Karpas-422 (cell line): ENCODE measurements at regions not wholly inside any gene's neighbourhood (a gene's known extent, or its start where the extent isn't known, plus 50 kb on each side); places are given as distances from the start of the nearest gene placed in this dataset.

Experiments used
- DNase-seq: peaks from one replicate; pipeline ENCODE4 v3.0.0-alpha.2; 2015
- H2AFZ ChIP-seq: fragments of 200-600 bp; sonication (generic); 2 replicates; pipeline ENCODE4 v1.6.1; 2014; ENCODE audit warnings: antibody characterized with exemption, low read length, mixed read lengths
- H3K27ac ChIP-seq: fragments of 200-600 bp; sonication (generic); 2 replicates; pipeline ENCODE4 v1.5.1; 2014; ENCODE audit warnings: mild to moderate bottlenecking, low read length, moderate library complexity
- H3K27me3 ChIP-seq: fragments of 200-600 bp; sonication (generic); 2 replicates; pipeline ENCODE4 v1.6.1; 2014; ENCODE audit warnings: low read length, mixed read lengths
- H3K36me3 ChIP-seq: fragments of 200-600 bp; sonication (generic); 2 replicates; pipeline ENCODE4 v1.6.1; 2014; ENCODE audit warnings: low read length, mixed read lengths; ENCODE audit not compliant: insufficient read depth
- H3K4me1 ChIP-seq: fragments of 200-600 bp; sonication (generic); 2 replicates; pipeline ENCODE4 v1.6.1; 2014; ENCODE audit warnings: mild to moderate bottlenecking, low read length, mixed read lengths
- H3K4me2 ChIP-seq: fragments of 200-600 bp; sonication (generic); 2 replicates; pipeline ENCODE4 v1.6.1; 2014; ENCODE audit warnings: low read length, low read depth, mild to moderate bottlenecking; ENCODE audit not compliant: poor library complexity, severe bottlenecking
- H3K4me3 ChIP-seq: fragments of 200-600 bp; sonication (generic); 2 replicates; pipeline ENCODE4 v1.5.1; 2014; ENCODE audit warnings: mild to moderate bottlenecking, antibody characterized with exemption, low read length, mixed read lengths
- H3K79me2 ChIP-seq: fragments of 200-600 bp; sonication (generic); 2 replicates; pipeline ENCODE4 v1.6.1; 2014; ENCODE audit warnings: mild to moderate bottlenecking, low read length, mixed read lengths
- H3K9ac ChIP-seq: fragments of 200-600 bp; sonication (generic); 2 replicates; pipeline ENCODE4 v1.6.0; 2014; ENCODE audit warnings: low read length
- H3K9me2 ChIP-seq: fragments of 200-600 bp; sonication (generic), shearing (Covaris generic); replicated peaks from 2 replicates; pipeline ENCODE4 v1.6.0; 2014; ENCODE audit warnings: mild to moderate bottlenecking, low read length, moderate library complexity; ENCODE audit not compliant: insufficient read depth
- H3K9me3 ChIP-seq: fragments of 300-700, 200-600 bp; sonication (generic); 2 replicates; pipeline ENCODE4 v1.6.1; 2014; ENCODE audit warnings: low read length, mixed read lengths
- H4K20me1 ChIP-seq: fragments of 200-600 bp; sonication (generic); 2 replicates; pipeline ENCODE4 v1.6.1; 2014; ENCODE audit warnings: mild to moderate bottlenecking, antibody characterized with exemption, low read length, low read depth; ENCODE audit not compliant: insufficient read depth

DNA sequence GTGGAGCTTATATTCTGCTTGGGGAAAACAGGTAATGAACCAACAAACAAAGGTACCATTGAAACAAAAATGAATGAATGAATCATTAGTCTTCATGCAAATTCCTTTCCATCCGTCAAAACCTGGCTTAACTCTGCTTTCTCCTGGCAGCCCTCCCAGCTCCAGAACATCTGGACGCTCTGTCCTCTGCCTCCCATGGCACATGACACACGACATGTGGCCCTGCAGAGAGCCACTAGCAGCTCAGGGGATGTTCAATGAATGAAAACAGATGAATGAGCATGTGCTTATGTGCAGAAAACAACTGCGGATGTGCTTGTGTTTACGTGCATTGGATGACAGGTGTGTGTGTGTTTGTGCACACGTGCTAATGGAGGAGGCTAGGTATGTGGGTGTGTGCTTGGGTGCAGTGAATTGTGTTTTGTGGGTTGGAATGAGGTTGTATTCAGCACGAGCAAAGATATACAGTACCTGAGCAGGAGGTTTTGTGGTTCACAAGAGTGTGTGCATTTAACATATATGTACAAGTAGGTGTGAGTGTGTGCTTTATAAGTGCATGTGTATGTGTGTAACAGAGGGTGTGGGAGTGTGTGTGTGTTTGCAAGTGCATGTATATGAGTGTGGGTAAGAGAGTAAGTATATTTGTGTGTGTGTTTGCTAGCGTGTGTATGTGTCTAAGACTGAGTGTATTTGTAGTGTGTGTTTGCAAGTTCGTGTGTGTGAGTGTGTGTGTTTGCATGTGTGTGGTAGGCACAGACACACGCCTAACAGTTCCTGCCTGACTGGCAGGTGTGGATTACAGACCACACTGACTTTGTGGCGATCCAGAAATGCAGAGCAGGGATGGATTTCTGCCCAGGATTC is 374.1 kb upstream of the SULF2 start:
- Histone ChIP-seq H3K36me3 (no peaks in the 10 kb centered on the region), H4K20me1 (no peaks in the 10 kb centered on the region), H3K4me1 (no peaks in the 10 kb centered on the region), H3K9me3 (peaks cover 2% of the 10 kb centered on the region; the same call in 1 of the 2 replicates), H3K4me2 (no peak overlapping the region), H3K4me3 (no peak overlapping the region), H2AFZ (no peak overlapping the region), H3K9ac (no peak overlapping the region), H3K27me3 (no peaks in the 10 kb centered on the region), H3K27ac (no peak overlapping the region), H3K79me2 (no peaks in the 10 kb centered on the region), H3K9me2 (no peaks in the 10 kb centered on the region)
- no peak for DNase-seq

DNA sequence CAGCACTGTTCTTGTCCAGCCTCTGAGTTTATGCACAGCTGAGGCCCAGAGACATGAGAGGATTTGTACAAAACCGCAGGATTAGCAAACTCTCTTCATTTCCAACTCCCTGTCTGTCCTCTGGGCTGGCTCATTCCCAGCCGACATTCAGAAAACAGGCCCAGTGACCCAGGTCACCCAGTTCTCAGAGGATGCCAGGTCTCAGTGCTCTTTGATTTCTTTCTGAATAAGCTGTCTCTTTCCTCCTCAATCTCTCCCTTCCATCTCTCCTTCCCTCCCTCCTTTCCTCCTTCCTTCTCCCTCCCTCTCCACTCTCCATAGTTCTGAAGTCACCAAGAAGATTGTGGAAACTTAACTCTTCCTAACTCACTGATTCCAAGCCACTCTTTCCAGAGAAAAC is 372.7 kb upstream of the SULF2 start:
- no peak overlapping the region for H2AFZ ChIP-seq
- H3K4me2 ChIP-seq = no peak overlapping the region
- no peak overlapping the region for H3K27ac ChIP-seq
- H3K4me3 ChIP-seq = no peak overlapping the region
- H3K79me2 ChIP-seq = no peaks in the 10 kb centered on the region
- H3K4me1 ChIP-seq = no peaks in the 10 kb centered on the region
- H3K9me3 ChIP-seq = peaks cover 2% of the 10 kb centered on the region; the same call in 1 of the 2 replicates
- no peaks in the 10 kb centered on the region for H3K9me2 ChIP-seq
- H3K36me3 ChIP-seq = no peaks in the 10 kb centered on the region
- H3K9ac ChIP-seq = no peak overlapping the region
- no peaks in the 10 kb centered on the region for H3K27me3 ChIP-seq
- no peaks in the 10 kb centered on the region for H4K20me1 ChIP-seq
- no peak for DNase-seq

GRCh38 chr20:48156951-48157700 is 371.8 kb upstream of the SULF2 start:
- no peak overlapping the region for H3K4me2 ChIP-seq
- peaks cover 2% of the 10 kb centered on the region; the same call in 1 of the 2 replicates for H3K9me3 ChIP-seq
- no peaks in the 10 kb centered on the region for H4K20me1 ChIP-seq
- no peaks in the 10 kb centered on the region for H3K36me3 ChIP-seq
- DNase-seq = no peak
- no peak overlapping the region for H3K9ac ChIP-seq
- no peak overlapping the region for H3K4me3 ChIP-seq
- no peaks in the 10 kb centered on the region for H3K79me2 ChIP-seq
- no peak overlapping the region for H2AFZ ChIP-seq
- H3K9me2 ChIP-seq = no peaks in the 10 kb centered on the region
- H3K27me3 ChIP-seq = no peaks in the 10 kb centered on the region
- no peaks in the 10 kb centered on the region for H3K4me1 ChIP-seq
- no peak overlapping the region for H3K27ac ChIP-seq

- no peak overlapping the region for H3K4me2 ChIP-seq
- no peak overlapping the region for H3K9ac ChIP-seq
Measured at GRCh38 chr20:48156521-48156920, 371.2 kb upstream of the SULF2 start.

GRCh38 chr20:48155268-48155667 is 370.0 kb upstream of the SULF2 start:
- no peak for DNase-seq
- no peak overlapping the region for H3K27ac ChIP-seq

More at GRCh38 chr20:48156521-48156920, 371.2 kb upstream of the SULF2 start:
- peaks cover 2% of the 10 kb centered on the region; the same call in 1 of the 2 replicates for H3K9me3 ChIP-seq
- no peaks in the 10 kb centered on the region for H3K27me3 ChIP-seq
- H3K4me3 ChIP-seq = no peak overlapping the region
- DNase-seq = no peak
- no peaks in the 10 kb centered on the region for H3K79me2 ChIP-seq
- H4K20me1 ChIP-seq = no peaks in the 10 kb centered on the region
- H3K4me1 ChIP-seq = no peaks in the 10 kb centered on the region
- no peaks in the 10 kb centered on the region for H3K36me3 ChIP-seq
- H3K9me2 ChIP-seq = no peaks in the 10 kb centered on the region
- H3K27ac ChIP-seq = no peak overlapping the region
- no peak overlapping the region for H2AFZ ChIP-seq

GRCh38 chr20:48154040-48154765 is 368.9 kb upstream of the SULF2 start:
- Histone ChIP-seq H3K4me3 (no peak overlapping the region), H3K4me2 (no peak overlapping the region), H3K9ac (no peak overlapping the region), H3K4me1 (no peaks in the 10 kb centered on the region), H3K27ac (no peak overlapping the region), H4K20me1 (no peaks in the 10 kb centered on the region), H3K36me3 (no peaks in the 10 kb centered on the region), H2AFZ (no peak overlapping the region), H3K27me3 (no peaks in the 10 kb centered on the region), H3K9me2 (no peaks in the 10 kb centered on the region), H3K9me3 (peaks cover 2% of the 10 kb centered on the region; the same call in 1 of the 2 replicates), H3K79me2 (no peaks in the 10 kb centered on the region)
- DNase-seq = no peak

More at GRCh38 chr20:48155268-48155667, 370.0 kb upstream of the SULF2 start:
- Histone ChIP-seq H3K9me2 (no peaks in the 10 kb centered on the region), H3K4me3 (no peak overlapping the region), H3K4me1 (no peaks in the 10 kb centered on the region), H3K79me2 (no peaks in the 10 kb centered on the region), H3K4me2 (no peak overlapping the region), H3K9me3 (peaks cover 2% of the 10 kb centered on the region; the same call in 1 of the 2 replicates), H3K36me3 (no peaks in the 10 kb centered on the region), H3K9ac (no peak overlapping the region), H3K27me3 (no peaks in the 10 kb centered on the region), H4K20me1 (no peaks in the 10 kb centered on the region), H2AFZ (no peak overlapping the region)

DNA sequence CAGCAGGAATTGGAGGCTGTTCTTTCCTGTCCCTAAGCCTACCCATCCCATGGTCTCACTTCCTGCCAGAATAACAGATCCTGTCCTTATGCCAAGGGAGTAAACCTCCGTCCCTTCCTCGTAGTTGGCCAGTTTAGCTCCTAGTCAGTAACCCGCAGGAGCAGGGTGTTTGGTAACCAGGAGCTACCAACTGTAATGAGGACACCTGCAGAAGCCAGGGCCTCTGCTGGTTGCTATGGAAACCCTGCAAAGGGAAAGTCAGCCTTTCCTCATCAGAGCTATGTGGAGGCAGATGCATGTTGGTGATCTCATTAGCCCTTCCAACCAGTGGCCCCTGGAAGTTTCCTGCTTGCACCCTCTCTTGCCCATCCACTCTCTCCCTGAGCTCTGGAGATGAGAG is 368.2 kb upstream of the SULF2 start:
- peaks cover 2% of the 10 kb centered on the region; the same call in 1 of the 2 replicates for H3K9me3 ChIP-seq
- no peak overlapping the region for H3K9ac ChIP-seq
- H3K4me1 ChIP-seq = no peaks in the 10 kb centered on the region
- no peak overlapping the region for H3K4me2 ChIP-seq
- no peaks in the 10 kb centered on the region for H3K79me2 ChIP-seq
- DNase-seq = no peak
- no peaks in the 10 kb centered on the region for H4K20me1 ChIP-seq
- H3K36me3 ChIP-seq = no peaks in the 10 kb centered on the region
- no peak overlapping the region for H3K27ac ChIP-seq
- H3K27me3 ChIP-seq = no peaks in the 10 kb centered on the region
- H3K4me3 ChIP-seq = no peak overlapping the region
- H3K9me2 ChIP-seq = no peaks in the 10 kb centered on the region
- H2AFZ ChIP-seq = no peak overlapping the region

DNA sequence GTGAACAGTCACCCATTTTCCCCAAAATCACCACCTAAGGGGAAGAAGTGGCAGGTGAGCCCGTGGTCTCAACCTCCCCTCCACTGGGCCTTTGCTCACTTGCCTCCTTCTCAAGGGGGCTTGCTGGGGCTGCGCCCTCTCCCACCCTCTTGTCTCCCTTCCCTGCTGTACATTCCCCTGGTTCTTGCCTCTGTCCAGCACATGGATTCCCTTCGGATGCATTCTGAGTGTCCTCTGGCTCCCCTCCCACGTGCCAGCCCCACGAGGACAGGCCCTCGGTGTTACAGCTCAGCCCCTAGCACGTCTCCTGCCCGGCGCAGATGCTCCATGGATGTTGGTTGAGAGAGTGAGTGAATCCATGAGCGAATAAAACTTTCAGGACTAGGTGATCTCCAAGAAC is 367.8 kb upstream of the SULF2 start:
- Histone ChIP-seq H3K4me3 (no peak overlapping the region), H3K36me3 (no peaks in the 10 kb centered on the region), H4K20me1 (no peaks in the 10 kb centered on the region), H3K27ac (no peak overlapping the region), H3K79me2 (no peaks in the 10 kb centered on the region), H3K9me3 (peaks cover 2% of the 10 kb centered on the region; the same call in 1 of the 2 replicates), H3K9me2 (no peaks in the 10 kb centered on the region), H3K4me1 (no peaks in the 10 kb centered on the region), H2AFZ (no peak overlapping the region), H3K9ac (no peak overlapping the region), H3K27me3 (no peaks in the 10 kb centered on the region), H3K4me2 (no peak overlapping the region)
- no peak for DNase-seq
